ENCODE measurements at regions not wholly inside any gene's neighbourhood (a gene's known extent, or its start where the extent isn't known, plus 50 kb on each side); places are given as distances from the start of the nearest gene placed in this dataset.

DNA sequence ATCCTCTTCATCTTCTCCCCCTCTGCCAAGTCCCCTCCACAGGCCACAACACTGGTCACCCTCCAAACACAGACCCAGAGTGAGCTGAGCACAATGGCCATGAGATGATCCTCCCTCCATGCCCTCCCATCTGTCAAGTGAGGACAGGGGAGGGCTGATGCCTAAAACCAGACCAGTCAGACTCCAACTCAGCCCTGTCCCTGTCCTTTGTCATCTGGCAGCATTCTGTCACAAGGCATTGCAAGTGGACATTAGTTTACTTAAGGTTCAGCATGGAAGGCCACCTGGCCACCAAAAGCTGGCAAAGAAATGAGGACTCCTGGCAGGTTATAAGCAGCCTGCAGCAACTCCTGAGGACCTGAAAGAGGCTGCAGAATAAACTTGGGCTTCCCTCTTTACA lies 136.2 kb upstream of the SLC30A5 start:
- ATAC-seq = no peak
- H3K9me3 ChIP-seq (ENCODE audit: control insufficient read depth in 1 of 2, insufficient read depth in 1 of 2, low read depth in 1 of 2, low read length in 2 of 2) = no peaks in the 10 kb centered on the region
- peaks cover 0 to under 1% of the 10 kb centered on the region in 2 experiments; a peak in 2 of 4 replicates for H3K4me1 ChIP-seq (ENCODE audit: control insufficient read depth in 1 of 2, insufficient read depth in 2 of 2, low read length in 2 of 2)
- H3K36me3 ChIP-seq (ENCODE audit: control insufficient read depth in 1 of 2, insufficient read depth in 2 of 2, low read length in 2 of 2) = no peaks in the 10 kb centered on the region
- no peak overlapping the region for H2AFZ ChIP-seq (ENCODE audit: low read depth, low read length, poor library complexity, severe bottlenecking)
- RAD21 ChIA-PET (ENCODE audit: low non-redundant PET in 1 of 2, low total read pairs in 2 of 2, uncharacterized antibody in 2 of 2, unreplicated experiment in 2 of 2) = no interaction called here
- DNase-seq (ENCODE audit: low read depth, low spot score) = no peak
- CTCF ChIA-PET = no interaction called here
- H3K9ac ChIP-seq (ENCODE audit: low read length) = no peak overlapping the region
- H3K4me3 ChIP-seq (replicated peaks in 1 of 2; ENCODE audit: low read depth in 1 of 2, low read length in 2 of 2) = no peak overlapping the region
- no TSS peak for BruUV-seq (replicated peaks)
- no peaks in the 10 kb centered on the region for H3K27me3 ChIP-seq (ENCODE audit: insufficient read depth, low read length)
- H3K27ac ChIP-seq (ENCODE audit: low read depth, low read length) = no peak overlapping the region
- H3K79me2 ChIP-seq (ENCODE audit: insufficient read depth, low read length) = no peaks in the 10 kb centered on the region
- H3K4me2 ChIP-seq (ENCODE audit: low read length) = no peak overlapping the region
- H3K9me2 ChIP-seq (ENCODE audit: insufficient read depth) = no peaks in the 10 kb centered on the region
- intact Hi-C loops (cut with micrococcal nuclease) = no loop called here
- POLR2A ChIA-PET = no interaction called here
- H4K20me1 ChIP-seq (ENCODE audit: insufficient read depth) = no peaks in the 10 kb centered on the region
- TF ChIP-seq, protein P1, sequence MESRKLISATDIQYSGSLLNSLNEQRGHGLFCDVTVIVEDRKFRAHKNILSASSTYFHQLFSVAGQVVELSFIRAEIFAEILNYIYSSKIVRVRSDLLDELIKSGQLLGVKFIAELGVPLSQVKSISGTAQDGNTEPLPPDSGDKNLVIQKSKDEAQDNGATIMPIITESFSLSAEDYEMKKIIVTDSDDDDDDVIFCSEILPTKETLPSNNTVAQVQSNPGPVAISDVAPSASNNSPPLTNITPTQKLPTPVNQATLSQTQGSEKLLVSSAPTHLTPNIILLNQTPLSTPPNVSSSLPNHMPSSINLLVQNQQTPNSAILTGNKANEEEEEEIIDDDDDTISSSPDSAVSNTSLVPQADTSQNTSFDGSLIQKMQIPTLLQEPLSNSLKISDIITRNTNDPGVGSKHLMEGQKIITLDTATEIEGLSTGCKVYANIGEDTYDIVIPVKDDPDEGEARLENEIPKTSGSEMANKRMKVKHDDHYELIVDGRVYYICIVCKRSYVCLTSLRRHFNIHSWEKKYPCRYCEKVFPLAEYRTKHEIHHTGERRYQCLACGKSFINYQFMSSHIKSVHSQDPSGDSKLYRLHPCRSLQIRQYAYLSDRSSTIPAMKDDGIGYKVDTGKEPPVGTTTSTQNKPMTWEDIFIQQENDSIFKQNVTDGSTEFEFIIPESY (IDR thresholded peaks at IDR 0.05; ENCODE audit: extremely low read depth, insufficient replicate concordance, low read length) = no peak
- no peak for TF ChIP-seq POLR2AphosphoS5 (IDR thresholded peaks at IDR 0.05; ENCODE audit: low read depth, low read length)

DNA sequence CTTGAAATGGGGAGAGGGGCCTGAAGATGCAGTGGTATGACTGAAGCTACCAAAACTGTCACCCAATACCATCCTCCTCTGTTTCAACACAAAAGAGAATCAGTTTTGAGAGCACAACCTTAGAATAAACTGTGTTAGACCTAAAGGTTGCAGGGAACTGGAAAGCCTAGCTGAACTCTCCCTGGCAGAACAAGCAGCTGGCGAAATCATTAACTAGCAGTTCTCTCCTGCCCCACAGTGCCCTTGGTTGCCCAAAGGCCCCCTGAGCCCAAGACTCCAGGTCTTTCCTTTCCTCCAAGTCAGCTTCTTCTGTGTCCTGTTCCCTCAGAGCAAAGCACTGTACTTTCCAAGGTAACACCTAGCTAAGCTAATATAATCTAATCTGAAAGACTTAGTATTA lies 135.4 kb upstream of the SLC30A5 start:
- H3K9me3 ChIP-seq (ENCODE audit: control insufficient read depth in 1 of 2, insufficient read depth in 1 of 2, low read depth in 1 of 2, low read length in 2 of 2) = no peaks in the 10 kb centered on the region
- intact Hi-C loops (cut with micrococcal nuclease) = no loop called here
- ChIA-PET CTCF (no interaction called here), POLR2A (no interaction called here), RAD21 (ENCODE audit: low non-redundant PET in 1 of 2, low total read pairs in 2 of 2, uncharacterized antibody in 2 of 2, unreplicated experiment in 2 of 2) (no interaction called here)
- no peak overlapping the region for H3K27ac ChIP-seq (ENCODE audit: low read depth, low read length)
- DNase-seq (ENCODE audit: low read depth, low spot score) = no peak
- H4K20me1 ChIP-seq (ENCODE audit: insufficient read depth) = no peaks in the 10 kb centered on the region
- no TSS peak for BruUV-seq (replicated peaks)
- no peaks in the 10 kb centered on the region for H3K9me2 ChIP-seq (ENCODE audit: insufficient read depth)
- H2AFZ ChIP-seq (ENCODE audit: low read depth, low read length, poor library complexity, severe bottlenecking) = no peak overlapping the region
- H3K79me2 ChIP-seq (ENCODE audit: insufficient read depth, low read length) = no peaks in the 10 kb centered on the region
- H3K36me3 ChIP-seq (ENCODE audit: control insufficient read depth in 1 of 2, insufficient read depth in 2 of 2, low read length in 2 of 2) = no peaks in the 10 kb centered on the region
- no peaks in the 10 kb centered on the region for H3K27me3 ChIP-seq (ENCODE audit: insufficient read depth, low read length)
- no peak overlapping the region for H3K9ac ChIP-seq (ENCODE audit: low read length)
- no peak for ATAC-seq
- H3K4me2 ChIP-seq (ENCODE audit: low read length) = no peak overlapping the region
- peaks cover 0 to 8% of the 10 kb centered on the region in 2 experiments; a peak in 2 of 4 replicates for H3K4me1 ChIP-seq (ENCODE audit: control insufficient read depth in 1 of 2, insufficient read depth in 2 of 2, low read length in 2 of 2)
- H3K4me3 ChIP-seq (replicated peaks in 1 of 2; ENCODE audit: low read depth in 1 of 2, low read length in 2 of 2) = no peak overlapping the region
- TF ChIP-seq ZFX (IDR thresholded peaks at IDR 0.05) (no peak), SIN3A (IDR thresholded peaks at IDR 0.05; ENCODE audit: low read depth) (no peak), EZH2 (IDR thresholded peaks at IDR 0.05) (no peak), RAD21 (IDR thresholded peaks at IDR 0.05; ENCODE audit: low read depth) (no peak), ZNF274 (IDR thresholded peaks at IDR 0.05; ENCODE audit: low read depth, low read length) (no peak), ELF1 (IDR thresholded peaks at IDR 0.05; ENCODE audit: borderline replicate concordance, low read depth) (no peak), EZH2phosphoT487 (IDR thresholded peaks at IDR 0.05; ENCODE audit: borderline replicate concordance) (no peak), FOSL1 (IDR thresholded peaks at IDR 0.05; ENCODE audit: low read depth) (no peak), TCF7L2 (IDR thresholded peaks at IDR 0.05; ENCODE audit: borderline replicate concordance, extremely low read depth, insufficient read depth, insufficient read length) (no peak)
- TF ChIP-seq, protein P2, sequence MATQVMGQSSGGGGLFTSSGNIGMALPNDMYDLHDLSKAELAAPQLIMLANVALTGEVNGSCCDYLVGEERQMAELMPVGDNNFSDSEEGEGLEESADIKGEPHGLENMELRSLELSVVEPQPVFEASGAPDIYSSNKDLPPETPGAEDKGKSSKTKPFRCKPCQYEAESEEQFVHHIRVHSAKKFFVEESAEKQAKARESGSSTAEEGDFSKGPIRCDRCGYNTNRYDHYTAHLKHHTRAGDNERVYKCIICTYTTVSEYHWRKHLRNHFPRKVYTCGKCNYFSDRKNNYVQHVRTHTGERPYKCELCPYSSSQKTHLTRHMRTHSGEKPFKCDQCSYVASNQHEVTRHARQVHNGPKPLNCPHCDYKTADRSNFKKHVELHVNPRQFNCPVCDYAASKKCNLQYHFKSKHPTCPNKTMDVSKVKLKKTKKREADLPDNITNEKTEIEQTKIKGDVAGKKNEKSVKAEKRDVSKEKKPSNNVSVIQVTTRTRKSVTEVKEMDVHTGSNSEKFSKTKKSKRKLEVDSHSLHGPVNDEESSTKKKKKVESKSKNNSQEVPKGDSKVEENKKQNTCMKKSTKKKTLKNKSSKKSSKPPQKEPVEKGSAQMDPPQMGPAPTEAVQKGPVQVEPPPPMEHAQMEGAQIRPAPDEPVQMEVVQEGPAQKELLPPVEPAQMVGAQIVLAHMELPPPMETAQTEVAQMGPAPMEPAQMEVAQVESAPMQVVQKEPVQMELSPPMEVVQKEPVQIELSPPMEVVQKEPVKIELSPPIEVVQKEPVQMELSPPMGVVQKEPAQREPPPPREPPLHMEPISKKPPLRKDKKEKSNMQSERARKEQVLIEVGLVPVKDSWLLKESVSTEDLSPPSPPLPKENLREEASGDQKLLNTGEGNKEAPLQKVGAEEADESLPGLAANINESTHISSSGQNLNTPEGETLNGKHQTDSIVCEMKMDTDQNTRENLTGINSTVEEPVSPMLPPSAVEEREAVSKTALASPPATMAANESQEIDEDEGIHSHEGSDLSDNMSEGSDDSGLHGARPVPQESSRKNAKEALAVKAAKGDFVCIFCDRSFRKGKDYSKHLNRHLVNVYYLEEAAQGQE (IDR thresholded peaks at IDR 0.05; ENCODE audit: low read depth) = no peak
- TF ChIP-seq, protein P3, sequence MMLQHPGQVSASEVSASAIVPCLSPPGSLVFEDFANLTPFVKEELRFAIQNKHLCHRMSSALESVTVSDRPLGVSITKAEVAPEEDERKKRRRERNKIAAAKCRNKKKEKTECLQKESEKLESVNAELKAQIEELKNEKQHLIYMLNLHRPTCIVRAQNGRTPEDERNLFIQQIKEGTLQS (IDR thresholded peaks at IDR 0.05) = no peak
- TF ChIP-seq, protein P1 (IDR thresholded peaks at IDR 0.05; ENCODE audit: extremely low read depth, insufficient replicate concordance, low read length) = no peak

Measured in HCT116 (cell line).